ENCODE measurements at regions not wholly inside any gene's neighbourhood (a gene's known extent, or its start where the extent isn't known, plus 50 kb on each side); places are given as distances from the start of the nearest gene placed in this dataset.

- no peaks in the 10 kb centered on the region for H3K36me3 Mint-ChIP-seq
- ATAC-seq: no peak
- ChIA-PET CTCF (no interaction called here), POLR2A (no interaction called here)
- H3K27ac Mint-ChIP-seq: no peak overlapping the region
- no peak for DNase-seq (ENCODE audit: low spot score)
- TF ChIP-seq ZNF671 (CRISPR knock-in tag; IDR thresholded peaks at IDR 0.05) (no peak), ZBTB21 (CRISPR knock-in tag; IDR thresholded peaks at IDR 0.05; ENCODE audit: borderline replicate concordance) (no peak), ESRRA (CRISPR knock-in tag; IDR thresholded peaks at IDR 0.05; ENCODE audit: borderline replicate concordance) (no peak), FOXJ3 (CRISPR knock-in tag; IDR thresholded peaks at IDR 0.05; ENCODE audit: borderline replicate concordance) (no peak), AR (CRISPR knock-in tag; IDR thresholded peaks at IDR 0.05) (no peak), ERG (CRISPR knock-in tag; IDR thresholded peaks at IDR 0.05) (no peak), PRRX2 (CRISPR knock-in tag; IDR thresholded peaks at IDR 0.05) (no peak), ATF3 (CRISPR knock-in tag; conservative IDR thresholded peaks at IDR 0.05) (no peak), TP53 (CRISPR knock-in tag; IDR thresholded peaks at IDR 0.05) (no peak), FOXK1 (CRISPR knock-in tag; IDR thresholded peaks at IDR 0.05) (no peak), ZSCAN18 (CRISPR knock-in tag; IDR thresholded peaks at IDR 0.05) (no peak), KAT7 (CRISPR knock-in tag; IDR thresholded peaks at IDR 0.05; ENCODE audit: borderline replicate concordance) (no peak), TEAD4 (CRISPR knock-in tag; IDR thresholded peaks at IDR 0.05) (no peak), SP1 (CRISPR knock-in tag; conservative IDR thresholded peaks at IDR 0.05) (no peak), CDX4 (CRISPR knock-in tag; IDR thresholded peaks at IDR 0.05; ENCODE audit: borderline replicate concordance) (no peak), NR2C2 (CRISPR knock-in tag; IDR thresholded peaks at IDR 0.05) (no peak), ATF1 (CRISPR knock-in tag; IDR thresholded peaks at IDR 0.05) (no peak), NFE2L1 (CRISPR knock-in tag; IDR thresholded peaks at IDR 0.05) (no peak), ZMAT4 (CRISPR knock-in tag; IDR thresholded peaks at IDR 0.05) (no peak), RELA (CRISPR knock-in tag; IDR thresholded peaks at IDR 0.05; ENCODE audit: borderline replicate concordance) (no peak)
- H3K4me1 Mint-ChIP-seq: no peaks in the 10 kb centered on the region
- H3K4me3 Mint-ChIP-seq: no peak overlapping the region
- H3K27me3 Mint-ChIP-seq (ENCODE audit: low read depth): no peaks in the 10 kb centered on the region
- H3K9me3 Mint-ChIP-seq: no peaks in the 10 kb centered on the region
Measured at GRCh38 chr14:83255727-83256090, 1722.1 kb upstream of the SEL1L start.

Measured in WTC11 (cell line).